ENCODE measurements at regions not wholly inside any gene's neighbourhood (a gene's known extent, or its start where the extent isn't known, plus 50 kb on each side); places are given as distances from the start of the nearest gene placed in this dataset.

DNA sequence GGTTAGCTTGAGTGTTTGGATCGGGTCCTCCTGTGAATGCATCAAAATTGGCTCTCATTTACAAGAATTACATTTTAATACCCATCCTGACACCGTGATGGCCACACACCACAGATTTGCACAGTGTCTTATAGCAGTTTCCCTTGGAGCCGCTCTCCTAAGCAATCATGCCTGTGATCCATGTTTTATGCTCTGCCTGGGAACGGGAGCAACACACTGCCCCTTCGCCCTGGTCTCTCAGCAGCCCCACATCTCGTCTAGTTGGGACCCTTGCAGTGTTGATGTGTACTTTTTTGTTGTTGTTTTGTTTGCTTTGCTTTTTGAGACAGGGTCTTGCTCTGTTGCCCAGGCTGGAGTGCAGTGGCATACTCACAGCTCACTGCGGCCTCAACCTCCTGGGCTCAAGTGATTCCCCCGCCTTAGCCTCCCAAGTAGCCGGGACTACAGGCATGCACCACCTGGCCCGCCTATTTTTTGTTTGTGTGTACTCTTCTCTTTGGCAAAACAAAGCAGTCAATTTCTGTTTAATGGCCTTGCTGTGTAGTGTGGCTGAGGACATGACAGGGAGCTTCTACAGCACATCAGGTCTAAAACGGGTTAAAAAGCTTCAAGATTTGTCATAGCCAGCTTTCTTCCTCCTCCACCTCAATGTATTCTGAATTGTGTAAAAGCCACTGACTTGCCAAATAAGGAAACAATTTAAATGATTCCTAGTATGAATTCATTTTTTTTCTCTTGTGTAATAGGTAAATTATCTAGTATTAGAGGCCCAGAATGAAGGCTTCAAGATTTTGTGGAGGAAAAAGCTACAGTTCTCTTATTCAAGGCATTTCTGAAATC, 101.6 kb upstream of the TBCA start:
- Mint-ChIP-seq H3K4me3 (no peak overlapping the region), H3K36me3 (ENCODE audit: low read depth) (no peaks in the 10 kb centered on the region), H3K4me1 (no peaks in the 10 kb centered on the region), H3K9me3 (no peaks in the 10 kb centered on the region), H3K27me3 (ENCODE audit: low read depth) (peaks cover 20% of the 10 kb centered on the region), H3K27ac (no peak overlapping the region)
- TF ChIP-seq, protein P1, sequence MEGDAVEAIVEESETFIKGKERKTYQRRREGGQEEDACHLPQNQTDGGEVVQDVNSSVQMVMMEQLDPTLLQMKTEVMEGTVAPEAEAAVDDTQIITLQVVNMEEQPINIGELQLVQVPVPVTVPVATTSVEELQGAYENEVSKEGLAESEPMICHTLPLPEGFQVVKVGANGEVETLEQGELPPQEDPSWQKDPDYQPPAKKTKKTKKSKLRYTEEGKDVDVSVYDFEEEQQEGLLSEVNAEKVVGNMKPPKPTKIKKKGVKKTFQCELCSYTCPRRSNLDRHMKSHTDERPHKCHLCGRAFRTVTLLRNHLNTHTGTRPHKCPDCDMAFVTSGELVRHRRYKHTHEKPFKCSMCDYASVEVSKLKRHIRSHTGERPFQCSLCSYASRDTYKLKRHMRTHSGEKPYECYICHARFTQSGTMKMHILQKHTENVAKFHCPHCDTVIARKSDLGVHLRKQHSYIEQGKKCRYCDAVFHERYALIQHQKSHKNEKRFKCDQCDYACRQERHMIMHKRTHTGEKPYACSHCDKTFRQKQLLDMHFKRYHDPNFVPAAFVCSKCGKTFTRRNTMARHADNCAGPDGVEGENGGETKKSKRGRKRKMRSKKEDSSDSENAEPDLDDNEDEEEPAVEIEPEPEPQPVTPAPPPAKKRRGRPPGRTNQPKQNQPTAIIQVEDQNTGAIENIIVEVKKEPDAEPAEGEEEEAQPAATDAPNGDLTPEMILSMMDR (IDR thresholded peaks at IDR 0.05; ENCODE audit: unreplicated experiment in 3 of 3), result no peak

GRCh38 chr5:77876862-77877502, 100.8 kb upstream of the TBCA start:
- Mint-ChIP-seq H3K9me3 (no peaks in the 10 kb centered on the region), H3K27ac (no peak overlapping the region)

DNA sequence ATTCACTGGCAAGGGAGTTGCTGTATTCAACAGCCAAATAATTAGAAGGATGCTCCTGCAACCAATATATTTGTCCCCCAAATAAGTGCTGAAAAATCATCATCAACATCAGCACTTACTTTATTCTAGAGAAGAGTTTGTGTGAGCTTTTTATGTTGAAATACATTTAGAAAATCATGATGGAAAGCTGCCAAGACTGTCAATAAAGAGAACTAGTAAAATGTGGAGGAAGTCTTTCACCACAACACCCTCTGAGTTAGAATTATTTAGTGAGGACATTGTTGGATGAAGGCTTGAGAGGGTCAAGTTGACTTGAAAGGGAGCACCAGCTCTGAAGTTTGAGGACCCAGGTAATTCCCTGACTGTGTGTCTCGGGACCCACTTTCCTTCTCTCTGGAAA, 100.2 kb upstream of the TBCA start:
- H3K9me3 Mint-ChIP-seq, result no peaks in the 10 kb centered on the region
- TF ChIP-seq, protein P1 (IDR thresholded peaks at IDR 0.05; ENCODE audit: unreplicated experiment in 3 of 3), result no peak
- no peaks in the 10 kb centered on the region for H3K4me1 Mint-ChIP-seq
- peaks cover 20% of the 10 kb centered on the region for H3K27me3 Mint-ChIP-seq (ENCODE audit: low read depth)
- no peak overlapping the region for H3K27ac Mint-ChIP-seq
- no peak overlapping the region for H3K4me3 Mint-ChIP-seq
- H3K36me3 Mint-ChIP-seq (ENCODE audit: low read depth), result no peaks in the 10 kb centered on the region

More at GRCh38 chr5:77876862-77877502, 100.8 kb upstream of the TBCA start:
- TF ChIP-seq, protein P1 (IDR thresholded peaks at IDR 0.05; ENCODE audit: unreplicated experiment in 3 of 3), result no peak
- Mint-ChIP-seq H3K4me3 (no peak overlapping the region), H3K27me3 (ENCODE audit: low read depth) (peaks cover 20% of the 10 kb centered on the region), H3K4me1 (no peaks in the 10 kb centered on the region), H3K36me3 (ENCODE audit: low read depth) (no peaks in the 10 kb centered on the region)

DNA sequence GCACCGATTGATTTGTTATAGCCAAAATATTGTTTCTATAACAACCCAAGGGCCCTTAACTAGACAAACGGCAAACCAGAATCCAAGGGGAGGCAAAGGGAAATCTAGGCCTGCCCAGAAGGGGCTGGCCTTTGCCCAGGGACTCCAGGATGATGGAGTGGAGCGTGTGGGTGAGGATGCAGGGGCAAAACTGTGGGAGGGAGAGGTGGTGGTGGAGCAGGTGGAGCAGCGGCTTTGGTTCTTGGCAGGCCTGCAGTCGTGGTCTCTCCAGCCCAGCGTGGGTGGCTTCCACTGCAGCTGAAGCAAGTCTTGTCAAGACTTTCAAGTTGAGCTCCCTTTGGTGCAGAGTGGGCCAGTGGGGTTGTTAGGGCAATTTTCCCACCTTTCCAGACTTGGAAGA, 98.6 kb upstream of the TBCA start:
- Mint-ChIP-seq H3K27me3 (ENCODE audit: low read depth) (peaks cover 20% of the 10 kb centered on the region), H3K36me3 (ENCODE audit: low read depth) (no peaks in the 10 kb centered on the region), H3K27ac (no peak overlapping the region), H3K9me3 (no peaks in the 10 kb centered on the region), H3K4me1 (no peaks in the 10 kb centered on the region), H3K4me3 (no peak overlapping the region)
- TF ChIP-seq, protein P1 (IDR thresholded peaks at IDR 0.05; ENCODE audit: unreplicated experiment in 3 of 3), result no peak

DNA sequence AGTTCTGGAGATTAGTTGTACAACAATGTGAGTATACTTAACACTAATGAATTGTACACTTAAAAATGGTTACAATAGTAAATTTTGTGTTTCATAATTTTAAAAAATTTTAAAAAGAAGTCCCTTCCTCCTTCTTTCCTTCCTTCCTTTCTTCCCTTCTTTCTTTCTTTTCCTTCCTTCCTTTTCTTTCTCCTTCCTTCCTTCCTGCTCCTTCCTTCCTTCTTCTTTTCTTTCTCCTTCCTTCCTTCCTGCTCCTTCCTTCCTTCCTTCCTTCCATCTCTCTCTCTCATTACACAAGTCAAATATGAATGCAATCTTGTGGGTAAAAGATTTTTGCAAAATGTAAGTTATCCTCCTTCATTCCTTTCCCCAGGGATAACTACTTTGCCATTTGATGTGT, 97.1 kb upstream of the TBCA start:
- H3K9me3 Mint-ChIP-seq, result no peaks in the 10 kb centered on the region
- H3K27ac Mint-ChIP-seq, result no peak overlapping the region
- H3K4me3 Mint-ChIP-seq, result no peak overlapping the region
- no peaks in the 10 kb centered on the region for H3K36me3 Mint-ChIP-seq (ENCODE audit: low read depth)
- TF ChIP-seq, protein P1 (IDR thresholded peaks at IDR 0.05; ENCODE audit: unreplicated experiment in 3 of 3), result no peak
- peaks cover 24% of the 10 kb centered on the region for H3K27me3 Mint-ChIP-seq (ENCODE audit: low read depth)
- no peaks in the 10 kb centered on the region for H3K4me1 Mint-ChIP-seq
